HepG2 (cell line): ENCODE measurements at regions not wholly inside any gene's neighbourhood (a gene's known extent, or its start where the extent isn't known, plus 50 kb on each side); places are given as distances from the start of the nearest gene placed in this dataset.
A peak's percentile ranks its signal among the peaks of the same experiment; 100 is the strongest.

Experiments
- FOXO1 ChIP-seq: sonication (generic); formaldehyde crosslinking; IDR thresholded peaks from 2 replicates; pipeline ENCODE4 v1.4.0; 2020; ENCODE audit warnings: missing genetic modification reagents
- KLF15 ChIP-seq: sonication (generic); formaldehyde crosslinking; IDR thresholded peaks from 2 replicates; pipeline ENCODE4 v1.8.1; 2023; ENCODE audit warnings: borderline replicate concordance, mild to moderate bottlenecking, inconsistent platforms, missing genetic modification reagents, mixed read lengths
- MAZ ChIP-seq, 2 experiments: sonication (generic) in 1 of 2; formaldehyde crosslinking in 1 of 2; IDR thresholded peaks; 2 replicates each; pipeline versions ENCODE4 v1.5.0 to v1.6.1; 2012 to 2020; ENCODE audit warnings: low read depth in 2 of 2, mild to moderate bottlenecking in 2 of 2, borderline replicate concordance in 1 of 2, improper control_type of control experiment in 1 of 2, low read length in 1 of 2, missing genetic modification reagents in 1 of 2, moderate library complexity in 1 of 2
- MIER3 ChIP-seq: IDR thresholded peaks from 2 replicates; pipeline ENCODE4 v1.6.1; 2016; ENCODE audit warnings: missing compliant biosample characterization, borderline replicate concordance
- MIXL1 ChIP-seq: IDR thresholded peaks from 2 replicates; pipeline ENCODE4 v1.6.1; 2016
- SKI ChIP-seq: fragments of 450-650 bp; IDR thresholded peaks from one replicate; pipeline ENCODE4 v1.6.1; 2018; ENCODE audit warnings: mild to moderate bottlenecking; ENCODE audit not compliant: partially characterized antibody
- SMC3 ChIP-seq: IDR thresholded peaks from 2 replicates; pipeline ENCODE4 v1.6.1; 2011; ENCODE audit warnings: low read length, improper control_type of control experiment
- ZBTB4 ChIP-seq: sonication (generic); formaldehyde crosslinking; IDR thresholded peaks from 2 replicates; pipeline ENCODE4 v1.4.0; 2020; ENCODE audit warnings: missing genetic modification reagents, mild to moderate bottlenecking, borderline replicate concordance
- ZBTB40 ChIP-seq, 2 experiments: fragments of 450-650 bp in 1 of 2; sonication (generic) in 1 of 2; formaldehyde crosslinking in 1 of 2; IDR thresholded peaks; 2 replicates each; pipeline versions ENCODE4 v1.6.1 to v1.8.0; 2016 to 2022; ENCODE audit warnings: antibody characterized with exemption in 1 of 2, mild to moderate bottlenecking in 1 of 2, missing genetic modification reagents in 1 of 2
- ZFAT ChIP-seq: sonication (generic); formaldehyde crosslinking; conservative IDR thresholded peaks from 2 replicates; pipeline ENCODE4 v1.8.1; 2023; ENCODE audit warnings: missing genetic modification reagents, inconsistent platforms
- ZIK1 ChIP-seq: sonication (generic); formaldehyde crosslinking; IDR thresholded peaks from 2 replicates; pipeline ENCODE4 v1.5.0; 2020; ENCODE audit warnings: mild to moderate bottlenecking, low read depth, missing genetic modification reagents, borderline replicate concordance
- ZNF773 ChIP-seq: sonication (generic); formaldehyde crosslinking; IDR thresholded peaks from 2 replicates; pipeline ENCODE4 v1.4.0; 2020; ENCODE audit warnings: missing genetic modification reagents, borderline replicate concordance
- TF ChIP-seq, protein P1 (sequence below): sonication (generic); formaldehyde crosslinking; IDR thresholded peaks from 2 replicates; pipeline ENCODE4 v1.4.0; 2020; ENCODE audit warnings: missing genetic modification reagents

- TF ChIP-seq MAZ (IDR thresholded peaks at IDR 0.05; ENCODE audit: borderline replicate concordance, low read depth, low read length) (no peak), MAZ (CRISPR knock-in tag; IDR thresholded peaks at IDR 0.05; ENCODE audit: low read depth) (0 out of 2 replicates have a peak, but pooled peaks have one; percentile 16), MIXL1 (CRISPR knock-in tag) (peak; percentile 89), ZBTB40 (IDR thresholded peaks at IDR 0.05) (no peak), ZBTB40 (CRISPR knock-in tag; IDR thresholded peaks at IDR 0.05) (peak; percentile 64; the same call in 1 of the 2 replicates), KLF15 (CRISPR knock-in tag) (no peak), SKI (peak; percentile 80), MIER3 (CRISPR knock-in tag) (peak; percentile 31; the same call in 1 of the 2 replicates), ZFAT (CRISPR knock-in tag) (no peak), FOXO1 (peak; percentile 80), ZNF773 (CRISPR knock-in tag) (no peak), ZIK1 (CRISPR knock-in tag) (0 out of 2 replicates have a peak, but pooled peaks have one; percentile 54), ZBTB4 (CRISPR knock-in tag) (0 out of 2 replicates have a peak, but pooled peaks have one; percentile 9), SMC3 (peak; percentile 43; the same call in 1 of the 2 replicates)
- TF ChIP-seq, protein P1, sequence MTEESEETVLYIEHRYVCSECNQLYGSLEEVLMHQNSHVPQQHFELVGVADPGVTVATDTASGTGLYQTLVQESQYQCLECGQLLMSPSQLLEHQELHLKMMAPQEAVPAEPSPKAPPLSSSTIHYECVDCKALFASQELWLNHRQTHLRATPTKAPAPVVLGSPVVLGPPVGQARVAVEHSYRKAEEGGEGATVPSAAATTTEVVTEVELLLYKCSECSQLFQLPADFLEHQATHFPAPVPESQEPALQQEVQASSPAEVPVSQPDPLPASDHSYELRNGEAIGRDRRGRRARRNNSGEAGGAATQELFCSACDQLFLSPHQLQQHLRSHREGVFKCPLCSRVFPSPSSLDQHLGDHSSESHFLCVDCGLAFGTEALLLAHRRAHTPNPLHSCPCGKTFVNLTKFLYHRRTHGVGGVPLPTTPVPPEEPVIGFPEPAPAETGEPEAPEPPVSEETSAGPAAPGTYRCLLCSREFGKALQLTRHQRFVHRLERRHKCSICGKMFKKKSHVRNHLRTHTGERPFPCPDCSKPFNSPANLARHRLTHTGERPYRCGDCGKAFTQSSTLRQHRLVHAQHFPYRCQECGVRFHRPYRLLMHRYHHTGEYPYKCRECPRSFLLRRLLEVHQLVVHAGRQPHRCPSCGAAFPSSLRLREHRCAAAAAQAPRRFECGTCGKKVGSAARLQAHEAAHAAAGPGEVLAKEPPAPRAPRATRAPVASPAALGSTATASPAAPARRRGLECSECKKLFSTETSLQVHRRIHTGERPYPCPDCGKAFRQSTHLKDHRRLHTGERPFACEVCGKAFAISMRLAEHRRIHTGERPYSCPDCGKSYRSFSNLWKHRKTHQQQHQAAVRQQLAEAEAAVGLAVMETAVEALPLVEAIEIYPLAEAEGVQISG (CRISPR knock-in tag) = peak; percentile 32; the same call in 1 of the 2 replicates
These were observed 555.1 kb upstream of the ID2 start (continued) for GRCh38 chr2:8126783-8127182.
